Ascending aorta (tissue), 2 donors: ENCODE measurements at regions not wholly inside any gene's neighbourhood (a gene's known extent, or its start where the extent isn't known, plus 50 kb on each side); places are given as distances from the start of the nearest gene placed in this dataset.

Source experiments
- DNase-seq, 2 donors: peaks; one replicate each; pipeline ENCODE4 v3.0.0-alpha.2; 2019; ENCODE audit warnings: low spot score in 2 of 2
- H3K27ac ChIP-seq, 2 donors: fragments of 200-600 bp; sonication (generic); one replicate each; pipeline ENCODE4 v1.5.1; 2016 to 2017; ENCODE audit warnings: mild to moderate bottlenecking in 1 of 2
- H3K27me3 ChIP-seq: fragments of 200-600 bp; sonication (generic); one replicate; pipeline ENCODE4 v1.5.1; 2017
- H3K36me3 ChIP-seq, 2 donors: fragments of 200-600 bp; sonication (generic); one replicate each; pipeline ENCODE4 v1.5.1; 2016
- H3K4me1 ChIP-seq, 2 donors: fragments of 200-600 bp; sonication (generic); one replicate each; pipeline ENCODE4 v1.5.1; 2016 to 2017; ENCODE audit warnings: mild to moderate bottlenecking in 1 of 2
- H3K4me3 ChIP-seq, 2 donors: fragments of 200-600 bp; sonication (generic); one replicate each; pipeline ENCODE4 v1.5.1; 2016 to 2017; ENCODE audit warnings: mild to moderate bottlenecking in 1 of 2
- H3K9me3 ChIP-seq, 2 donors: fragments of 200-600 bp; sonication (generic); one replicate each; pipeline ENCODE4 v1.5.1; 2016
- intact Hi-C: fragments of 100-400 bp; cut with DNase I; formaldehyde crosslinking; loops from one replicate; pipeline ENCODE4 v1.15.1; 2023
- TF ChIP-seq, protein P1 (sequence below), 3 experiments: fragments of 200-600 bp in 2 of 3; fragments of 450-650 bp in 1 of 3; sonication (generic) in 2 of 3; IDR thresholded peaks; one replicate each; pipeline ENCODE4 v1.5.1; 2016 to 2019; ENCODE audit warnings: antibody characterized with exemption in 3 of 3, mild to moderate bottlenecking in 1 of 3, moderate library complexity in 1 of 3

- H3K36me3 ChIP-seq = no peaks in the 10 kb centered on the region
- peaks cover 0 to 4% of the 10 kb centered on the region in 2 donors for H3K4me1 ChIP-seq
- no peaks in the 10 kb centered on the region for H3K27me3 ChIP-seq
- DNase-seq = no peak
- intact Hi-C loops = loop anchor here (5.0 kb wide), 1 partner anchor 58 kb away; no protein-coding TSS in a partner anchor
- no peak overlapping the region for H3K4me3 ChIP-seq
- H3K27ac ChIP-seq = peak overlapping the region in 1 of 2 donors; percentile 72
- H3K9me3 ChIP-seq = no peaks in the 10 kb centered on the region
- TF ChIP-seq, protein P1, sequence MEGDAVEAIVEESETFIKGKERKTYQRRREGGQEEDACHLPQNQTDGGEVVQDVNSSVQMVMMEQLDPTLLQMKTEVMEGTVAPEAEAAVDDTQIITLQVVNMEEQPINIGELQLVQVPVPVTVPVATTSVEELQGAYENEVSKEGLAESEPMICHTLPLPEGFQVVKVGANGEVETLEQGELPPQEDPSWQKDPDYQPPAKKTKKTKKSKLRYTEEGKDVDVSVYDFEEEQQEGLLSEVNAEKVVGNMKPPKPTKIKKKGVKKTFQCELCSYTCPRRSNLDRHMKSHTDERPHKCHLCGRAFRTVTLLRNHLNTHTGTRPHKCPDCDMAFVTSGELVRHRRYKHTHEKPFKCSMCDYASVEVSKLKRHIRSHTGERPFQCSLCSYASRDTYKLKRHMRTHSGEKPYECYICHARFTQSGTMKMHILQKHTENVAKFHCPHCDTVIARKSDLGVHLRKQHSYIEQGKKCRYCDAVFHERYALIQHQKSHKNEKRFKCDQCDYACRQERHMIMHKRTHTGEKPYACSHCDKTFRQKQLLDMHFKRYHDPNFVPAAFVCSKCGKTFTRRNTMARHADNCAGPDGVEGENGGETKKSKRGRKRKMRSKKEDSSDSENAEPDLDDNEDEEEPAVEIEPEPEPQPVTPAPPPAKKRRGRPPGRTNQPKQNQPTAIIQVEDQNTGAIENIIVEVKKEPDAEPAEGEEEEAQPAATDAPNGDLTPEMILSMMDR (IDR thresholded peaks at IDR 0.05) = no peak
Observed at GRCh38 chr3:152089528-152089927, 179.2 kb upstream of the MBNL1 start.

GRCh38 chr3:152091725-152092124 is 177.0 kb upstream of the MBNL1 start:
- no peak overlapping the region for H3K27ac ChIP-seq
- TF ChIP-seq, protein P1 (IDR thresholded peaks at IDR 0.05) = no peak
- no peaks in the 10 kb centered on the region for H3K27me3 ChIP-seq
- intact Hi-C loops = no loop called here
- no peak for DNase-seq
- no peaks in the 10 kb centered on the region for H3K9me3 ChIP-seq
- H3K36me3 ChIP-seq = no peaks in the 10 kb centered on the region
- no peak overlapping the region for H3K4me3 ChIP-seq
- H3K4me1 ChIP-seq = peaks cover 0 to 7% of the 10 kb centered on the region in 2 donors

DNA sequence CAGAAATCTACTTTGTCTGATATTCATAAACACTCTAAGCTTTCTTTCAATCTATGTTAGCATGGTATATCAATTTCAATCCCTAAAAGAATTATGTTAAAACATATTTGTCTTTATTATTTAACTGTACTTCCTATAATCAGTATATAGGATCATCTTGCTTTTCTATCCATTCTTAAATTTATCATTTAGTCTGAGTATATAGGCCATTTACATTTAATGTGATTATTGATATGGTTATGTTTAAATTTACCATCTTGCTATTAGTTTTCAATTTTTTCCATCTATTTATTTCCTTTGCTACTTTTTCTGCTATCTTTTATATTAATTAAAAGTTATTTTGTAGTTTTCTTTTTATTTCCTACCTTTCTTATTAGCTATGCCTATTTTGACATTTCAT is 174.8 kb upstream of the MBNL1 start:
- Histone ChIP-seq H3K36me3 (no peaks in the 10 kb centered on the region), H3K27ac (no peak overlapping the region), H3K4me3 (no peak overlapping the region), H3K27me3 (no peaks in the 10 kb centered on the region), H3K9me3 (no peaks in the 10 kb centered on the region), H3K4me1 (peaks cover 0 to 5% of the 10 kb centered on the region in 2 donors)
- TF ChIP-seq, protein P1 (IDR thresholded peaks at IDR 0.05) = no peak
- no peak for DNase-seq
- intact Hi-C loops = no loop called here

- intact Hi-C loops = no loop called here
- no peak for DNase-seq
- H3K27ac ChIP-seq = no peak overlapping the region
- no peaks in the 10 kb centered on the region for H3K27me3 ChIP-seq
- peaks cover 0 to 5% of the 10 kb centered on the region in 2 donors for H3K4me1 ChIP-seq
- TF ChIP-seq, protein P1 (IDR thresholded peaks at IDR 0.05) = no peak
- H3K4me3 ChIP-seq = no peak overlapping the region
- no peaks in the 10 kb centered on the region for H3K9me3 ChIP-seq
- no peaks in the 10 kb centered on the region for H3K36me3 ChIP-seq
Observed at GRCh38 chr3:152094406-152094805, 174.3 kb upstream of the MBNL1 start.

DNA sequence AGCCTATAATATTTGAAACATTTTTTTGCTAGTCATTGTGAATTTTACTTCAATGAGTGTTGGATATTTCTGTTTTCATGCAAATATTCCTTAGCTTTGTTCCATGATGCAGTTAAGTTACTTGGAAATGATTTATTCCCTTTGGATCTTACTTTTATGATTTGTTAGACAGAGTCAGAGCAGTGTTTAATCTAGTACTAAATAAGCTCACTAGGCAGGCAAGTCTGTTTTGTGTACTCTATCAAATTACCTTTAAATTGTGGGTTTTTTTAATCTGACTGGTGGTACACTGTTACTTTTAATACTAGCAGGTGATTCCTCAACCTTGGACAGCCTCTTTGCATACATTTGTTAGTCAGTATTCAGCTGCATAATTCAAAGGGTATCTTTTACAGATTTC is 173.3 kb upstream of the MBNL1 start:
- H3K27ac ChIP-seq = peak overlapping the region; percentile 14 to 56
- DNase-seq = no peak
- H3K9me3 ChIP-seq = no peaks in the 10 kb centered on the region
- no peaks in the 10 kb centered on the region for H3K36me3 ChIP-seq
- peaks cover 0 to 4% of the 10 kb centered on the region in 2 donors for H3K4me1 ChIP-seq
- TF ChIP-seq, protein P1 (IDR thresholded peaks at IDR 0.05) = no peak
- H3K27me3 ChIP-seq = no peaks in the 10 kb centered on the region
- H3K4me3 ChIP-seq = peak overlapping the region in 1 of 2 donors; percentile 5
- intact Hi-C loops = no loop called here
